Activated T-cell treated with anti-CD3 and anti-CD28 coated beads, Interleukin-2, amount 50 U/mL, for 48 hours (primary cell): ENCODE measurements at regions not wholly inside any gene's neighbourhood (a gene's known extent, or its start where the extent isn't known, plus 50 kb on each side); places are given as distances from the start of the nearest gene placed in this dataset.
A peak's percentile ranks its signal among the peaks of the same experiment; 100 is the strongest.
"Not testable (repeated sequence)": the region's sequence is repeated elsewhere in the genome, so short reads cannot be mapped to it uniquely, and the experiment has no call there.

Source experiments
- DNase-seq, 2 experiments: peaks; one replicate each; pipeline ENCODE4 v3.0.0-alpha.2; 2020

- DNase-seq: no peak
Observed at GRCh38 chr7:106750773-106751172, 89.8 kb upstream of the CCDC71L start.

- DNase-seq: no peak
Observed at GRCh38 chr7:106752367-106752766, 91.4 kb upstream of the CCDC71L start.

- DNase-seq: not testable (repeated sequence)
Observed at GRCh38 chr7:106755024-106755423, 94.1 kb upstream of the CCDC71L start.

GRCh38 chr7:106755641-106756040 lies 94.7 kb upstream of the CCDC71L start:
- DNase-seq: no peak

GRCh38 chr7:106756071-106756470 lies 95.1 kb upstream of the CCDC71L start:
- DNase-seq: no peak

GRCh38 chr7:106756884-106757283 lies 95.9 kb upstream of the CCDC71L start:
- DNase-seq: no peak

GRCh38 chr7:106757846-106758245 lies 96.9 kb upstream of the CCDC71L start:
- DNase-seq: no peak

- not testable (repeated sequence) for DNase-seq
Observed at GRCh38 chr7:106762845-106763244, 101.9 kb upstream of the CCDC71L start.

- DNase-seq: no peak
Observed at GRCh38 chr7:106763717-106764116, 101.4 kb upstream of the PIK3CG start.

GRCh38 chr7:106765727-106766355 lies 99.2 kb upstream of the PIK3CG start:
- no peak for DNase-seq

- no peak for DNase-seq
Observed at GRCh38 chr7:106766551-106766950, 98.5 kb upstream of the PIK3CG start.

GRCh38 chr7:106767078-106767477 lies 98.0 kb upstream of the PIK3CG start:
- no peak for DNase-seq

- no peak for DNase-seq
Observed at GRCh38 chr7:106767498-106768323, 97.4 kb upstream of the PIK3CG start.

- DNase-seq: no peak
Observed at GRCh38 chr7:106768324-106768751, 96.7 kb upstream of the PIK3CG start.

- no peak for DNase-seq
Observed at GRCh38 chr7:106770191-106770590, 94.9 kb upstream of the PIK3CG start.

- DNase-seq: no peak
Observed at GRCh38 chr7:106772655-106773108, 92.4 kb upstream of the PIK3CG start.

- no peak for DNase-seq
Observed at GRCh38 chr7:106773228-106773627, 91.9 kb upstream of the PIK3CG start.

- DNase-seq: no peak
Observed at GRCh38 chr7:106773721-106774120, 91.4 kb upstream of the PIK3CG start.

GRCh38 chr7:106774213-106774767 lies 90.8 kb upstream of the PIK3CG start:
- no peak for DNase-seq

- peak; percentile 59 to 63 for DNase-seq
Observed at GRCh38 chr7:106774768-106775551, 90.1 kb upstream of the PIK3CG start.

GRCh38 chr7:106775552-106775936 lies 89.5 kb upstream of the PIK3CG start:
- DNase-seq: no peak

GRCh38 chr7:106775975-106776607 lies 89.0 kb upstream of the PIK3CG start:
- DNase-seq: no peak
